ENCODE measurements at regions not wholly inside any gene's neighbourhood (a gene's known extent, or its start where the extent isn't known, plus 50 kb on each side); places are given as distances from the start of the nearest gene placed in this dataset.
"Not testable (repeated sequence)": the region's sequence is repeated elsewhere in the genome, so short reads cannot be mapped to it uniquely, and the experiment has no call there.

DNA sequence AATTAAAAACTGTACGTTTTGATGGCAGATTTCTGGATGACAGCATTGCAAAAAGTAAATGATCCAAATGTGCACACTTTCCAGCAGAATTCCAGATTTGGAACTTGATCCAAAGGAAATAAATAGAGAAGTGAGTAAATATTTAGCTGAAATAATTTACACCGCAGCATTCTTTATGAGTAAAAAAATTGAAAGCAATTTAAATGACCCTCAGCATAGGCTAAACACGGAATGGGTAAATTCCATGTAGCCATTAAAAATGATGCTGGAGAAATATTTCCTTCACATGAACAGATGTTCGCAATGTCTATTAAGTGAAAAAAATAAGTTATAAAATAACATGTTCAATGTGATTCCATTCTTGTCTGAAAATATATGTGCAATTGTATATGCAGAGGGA lies 424.8 kb downstream of the HS3ST3B1 start:
- Mint-ChIP-seq H3K27ac (no peak overlapping the region), H3K27me3 (no peaks in the 10 kb centered on the region), H3K9me3 (peaks cover 5% of the 10 kb centered on the region), H3K4me3 (no peak overlapping the region), H3K36me3 (peaks cover 2% of the 10 kb centered on the region), H3K4me1 (no peaks in the 10 kb centered on the region)

- Mint-ChIP-seq H3K27me3 (no peaks in the 10 kb centered on the region), H3K27ac (no peak overlapping the region), H3K4me1 (no peaks in the 10 kb centered on the region), H3K4me3 (no peak overlapping the region), H3K9me3 (peaks cover 5% of the 10 kb centered on the region), H3K36me3 (peaks cover 2% of the 10 kb centered on the region)
Measured at GRCh38 chr17:14724770-14725169, 423.9 kb downstream of the HS3ST3B1 start.

DNA sequence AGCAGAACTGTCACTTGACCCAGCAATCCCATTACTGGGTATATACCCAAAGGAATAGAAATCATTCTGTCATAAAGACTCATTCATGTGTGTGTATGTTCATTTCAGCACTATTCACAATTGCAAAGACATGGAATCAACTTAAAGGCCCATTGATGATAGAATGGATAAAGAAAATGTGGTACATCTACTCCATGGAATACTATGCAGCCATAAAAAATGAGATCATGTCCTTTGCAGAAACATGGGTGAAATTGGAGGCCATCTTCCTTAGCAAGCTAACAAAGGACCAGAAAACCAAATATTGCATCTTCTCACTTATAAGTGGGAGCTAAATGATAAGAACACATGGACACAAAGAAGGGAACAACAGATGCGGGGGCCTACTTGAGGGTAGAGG lies 422.5 kb downstream of the HS3ST3B1 start:
- not testable (repeated sequence) for H3K27ac Mint-ChIP-seq, H3K4me3 Mint-ChIP-seq, H3K36me3 Mint-ChIP-seq, H3K9me3 Mint-ChIP-seq, H3K4me1 Mint-ChIP-seq, H3K27me3 Mint-ChIP-seq

DNA sequence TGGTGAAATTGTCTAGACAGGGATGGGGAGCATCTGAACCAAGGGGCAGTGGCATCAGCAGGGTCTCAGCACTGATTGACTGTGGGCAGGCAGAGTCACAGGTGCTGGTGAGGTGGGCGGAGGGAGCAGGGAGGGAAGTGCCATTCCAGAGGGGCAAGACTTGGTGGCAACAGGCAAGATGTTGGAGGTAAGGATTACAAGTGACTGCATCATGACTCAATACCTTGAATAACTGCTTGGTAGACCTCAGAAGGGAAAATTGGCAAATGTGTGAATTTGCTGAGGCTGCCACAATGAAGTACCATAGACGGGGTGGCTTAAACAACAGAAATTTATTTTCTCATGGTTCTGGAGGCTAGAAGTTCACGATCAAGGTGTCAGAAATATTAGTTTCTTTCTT lies 419.1 kb downstream of the HS3ST3B1 start:
- H3K27me3 Mint-ChIP-seq: peaks cover 8% of the 10 kb centered on the region
- H3K27ac Mint-ChIP-seq: no peak overlapping the region
- no peak overlapping the region for H3K4me3 Mint-ChIP-seq
- H3K4me1 Mint-ChIP-seq: no peaks in the 10 kb centered on the region
- H3K9me3 Mint-ChIP-seq: peaks cover 5% of the 10 kb centered on the region
- peaks cover 2% of the 10 kb centered on the region for H3K36me3 Mint-ChIP-seq

GRCh38 chr17:14717859-14718258 lies 417.0 kb downstream of the HS3ST3B1 start:
- H3K36me3 Mint-ChIP-seq: no peaks in the 10 kb centered on the region
- H3K27me3 Mint-ChIP-seq: peaks cover 8% of the 10 kb centered on the region
- H3K4me1 Mint-ChIP-seq: no peaks in the 10 kb centered on the region
- no peak overlapping the region for H3K27ac Mint-ChIP-seq
- H3K4me3 Mint-ChIP-seq: no peak overlapping the region
- H3K9me3 Mint-ChIP-seq: peaks cover 5% of the 10 kb centered on the region

DNA sequence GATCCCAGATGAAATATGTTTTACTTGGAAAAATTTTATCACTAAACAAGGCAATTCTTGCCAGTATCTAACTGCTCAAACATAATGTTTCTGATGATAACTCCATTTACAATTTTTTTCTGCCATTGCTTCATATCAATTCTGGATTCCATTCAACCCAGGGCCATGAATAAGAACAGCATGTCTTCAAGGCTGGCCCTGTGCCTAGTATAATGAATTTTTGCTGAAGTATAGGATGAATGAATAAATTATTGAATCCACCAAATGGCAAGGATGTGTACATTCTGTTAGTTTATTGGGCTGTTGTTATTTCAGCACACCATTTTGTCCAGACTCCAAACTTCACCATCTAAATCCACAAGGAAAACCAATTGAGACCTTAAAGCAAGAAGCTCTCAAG lies 414.7 kb downstream of the HS3ST3B1 start:
- H3K4me3 Mint-ChIP-seq: no peak overlapping the region
- peaks cover 8% of the 10 kb centered on the region for H3K27me3 Mint-ChIP-seq
- no peaks in the 10 kb centered on the region for H3K36me3 Mint-ChIP-seq
- no peaks in the 10 kb centered on the region for H3K4me1 Mint-ChIP-seq
- no peaks in the 10 kb centered on the region for H3K9me3 Mint-ChIP-seq
- H3K27ac Mint-ChIP-seq: no peak overlapping the region

GRCh38 chr17:14712611-14713021 lies 411.7 kb downstream of the HS3ST3B1 start:
- Mint-ChIP-seq H3K27me3 (peaks cover 3% of the 10 kb centered on the region), H3K4me1 (no peaks in the 10 kb centered on the region), H3K4me3 (no peak overlapping the region), H3K36me3 (no peaks in the 10 kb centered on the region), H3K9me3 (no peaks in the 10 kb centered on the region), H3K27ac (no peak overlapping the region)

DNA sequence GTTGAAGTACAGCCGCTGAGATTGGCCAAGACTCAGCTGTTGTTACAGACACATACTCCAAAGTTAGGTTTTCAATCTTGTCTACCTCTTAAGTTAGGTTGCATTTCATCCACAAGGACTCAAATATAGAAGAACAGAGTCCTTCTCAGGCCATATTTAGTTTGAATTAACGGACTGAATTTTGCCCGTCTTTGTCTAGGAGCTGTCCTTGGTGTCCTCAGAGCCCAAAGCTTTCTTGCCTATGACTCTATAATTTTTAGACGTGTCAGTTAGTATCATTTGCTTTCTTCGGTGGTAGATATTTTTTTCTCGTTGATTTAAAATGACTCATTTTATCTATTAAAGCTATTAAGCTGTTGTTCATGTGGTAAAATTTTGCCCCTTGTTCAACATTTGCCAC lies 403.2 kb downstream of the HS3ST3B1 start:
- H3K27ac Mint-ChIP-seq: no peak overlapping the region
- H3K27me3 Mint-ChIP-seq: no peaks in the 10 kb centered on the region

GRCh38 chr17:14701886-14702285 lies 401.0 kb downstream of the HS3ST3B1 start:
- H3K9me3 Mint-ChIP-seq: no peaks in the 10 kb centered on the region
- no peaks in the 10 kb centered on the region for H3K27me3 Mint-ChIP-seq
- H3K4me3 Mint-ChIP-seq: no peak overlapping the region
- no peaks in the 10 kb centered on the region for H3K4me1 Mint-ChIP-seq
- no peaks in the 10 kb centered on the region for H3K36me3 Mint-ChIP-seq
- no peak overlapping the region for H3K27ac Mint-ChIP-seq

More for the DNA sequence above, 403.2 kb downstream of the HS3ST3B1 start:
- Mint-ChIP-seq H3K4me3 (no peak overlapping the region), H3K36me3 (no peaks in the 10 kb centered on the region), H3K4me1 (no peaks in the 10 kb centered on the region), H3K9me3 (no peaks in the 10 kb centered on the region)

GRCh38 chr17:14699574-14700185 lies 398.8 kb downstream of the HS3ST3B1 start:
- no peak overlapping the region for H3K27ac Mint-ChIP-seq
- H3K4me1 Mint-ChIP-seq: no peaks in the 10 kb centered on the region
- H3K4me3 Mint-ChIP-seq: no peak overlapping the region
- no peaks in the 10 kb centered on the region for H3K9me3 Mint-ChIP-seq
- H3K36me3 Mint-ChIP-seq: no peaks in the 10 kb centered on the region
- H3K27me3 Mint-ChIP-seq: no peaks in the 10 kb centered on the region

DNA sequence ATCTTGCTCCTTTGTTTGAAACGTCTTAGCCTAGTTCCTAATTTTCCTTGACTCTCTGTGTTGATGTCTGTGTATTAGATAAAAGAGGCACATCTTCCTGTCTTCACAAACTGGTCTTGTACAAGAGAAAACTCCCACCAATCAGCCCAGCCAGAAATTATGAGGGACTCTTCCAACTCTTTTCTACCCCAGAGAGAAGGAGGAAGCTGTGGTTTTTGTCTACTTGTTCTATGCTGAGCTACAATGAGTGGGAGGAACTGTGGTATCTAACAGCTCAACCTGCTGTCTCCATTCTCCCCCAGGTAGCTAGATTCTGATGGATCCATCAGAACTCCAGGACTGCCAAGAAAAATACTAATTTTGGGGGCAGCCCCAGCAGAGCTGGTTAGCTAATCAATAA lies 392.5 kb downstream of the HS3ST3B1 start:
- Mint-ChIP-seq H3K27ac (no peak overlapping the region), H3K36me3 (peaks cover 8% of the 10 kb centered on the region), H3K4me3 (no peak overlapping the region), H3K4me1 (peaks cover 15% of the 10 kb centered on the region), H3K9me3 (peaks cover 38% of the 10 kb centered on the region), H3K27me3 (no peaks in the 10 kb centered on the region)

- peaks cover 15% of the 10 kb centered on the region for H3K4me1 Mint-ChIP-seq
- H3K4me3 Mint-ChIP-seq: no peak overlapping the region
- peaks cover 8% of the 10 kb centered on the region for H3K36me3 Mint-ChIP-seq
- H3K9me3 Mint-ChIP-seq: peaks cover 38% of the 10 kb centered on the region
- H3K27me3 Mint-ChIP-seq: no peaks in the 10 kb centered on the region
- no peak overlapping the region for H3K27ac Mint-ChIP-seq
Measured at GRCh38 chr17:14690704-14691103, 389.8 kb downstream of the HS3ST3B1 start.

- peaks cover 7% of the 10 kb centered on the region for H3K36me3 Mint-ChIP-seq
- H3K27me3 Mint-ChIP-seq: no peaks in the 10 kb centered on the region
- peaks cover 2% of the 10 kb centered on the region for H3K4me1 Mint-ChIP-seq
- no peak overlapping the region for H3K27ac Mint-ChIP-seq
- peaks cover 34% of the 10 kb centered on the region for H3K9me3 Mint-ChIP-seq
- no peak overlapping the region for H3K4me3 Mint-ChIP-seq
Measured at GRCh38 chr17:14688134-14688533, 387.3 kb downstream of the HS3ST3B1 start.

- no peaks in the 10 kb centered on the region for H3K27me3 Mint-ChIP-seq
- H3K27ac Mint-ChIP-seq: no peak overlapping the region
- H3K4me3 Mint-ChIP-seq: no peak overlapping the region
- peaks cover 2% of the 10 kb centered on the region for H3K36me3 Mint-ChIP-seq
- H3K4me1 Mint-ChIP-seq: no peaks in the 10 kb centered on the region
- H3K9me3 Mint-ChIP-seq: peaks cover 9% of the 10 kb centered on the region
Measured at GRCh38 chr17:14672830-14673229, 371.9 kb downstream of the HS3ST3B1 start.

DNA sequence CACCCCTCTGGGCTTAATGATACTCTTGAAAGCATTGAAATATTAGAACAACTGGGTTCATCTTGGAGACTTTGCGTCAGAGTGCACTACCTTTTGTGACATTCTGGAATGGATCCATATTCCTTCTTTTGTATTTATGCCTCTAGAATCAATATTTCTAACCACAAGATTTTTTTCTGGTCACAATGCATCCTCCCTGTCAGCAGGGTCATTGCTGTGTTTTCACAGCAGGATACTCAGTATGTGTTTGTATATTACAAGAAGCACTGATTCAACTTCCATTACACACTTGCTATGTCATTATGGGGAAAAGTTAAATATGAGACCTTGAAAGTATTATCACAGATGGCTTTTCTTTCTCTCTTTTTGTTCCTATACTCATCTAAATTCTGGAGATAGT lies 370.0 kb downstream of the HS3ST3B1 start:
- no peaks in the 10 kb centered on the region for H3K36me3 Mint-ChIP-seq

GRCh38 chr17:14664511-14664910 lies 363.6 kb downstream of the HS3ST3B1 start:
- no peak overlapping the region for H3K27ac Mint-ChIP-seq
- H3K9me3 Mint-ChIP-seq: no peaks in the 10 kb centered on the region
- H3K4me3 Mint-ChIP-seq: no peak overlapping the region
- peaks cover 2% of the 10 kb centered on the region for H3K27me3 Mint-ChIP-seq
- no peaks in the 10 kb centered on the region for H3K4me1 Mint-ChIP-seq
- no peaks in the 10 kb centered on the region for H3K36me3 Mint-ChIP-seq

More for the DNA sequence above, 370.0 kb downstream of the HS3ST3B1 start:
- Mint-ChIP-seq H3K9me3 (no peaks in the 10 kb centered on the region), H3K27me3 (peaks cover 2% of the 10 kb centered on the region), H3K4me1 (no peaks in the 10 kb centered on the region), H3K4me3 (no peak overlapping the region), H3K27ac (no peak overlapping the region)

DNA sequence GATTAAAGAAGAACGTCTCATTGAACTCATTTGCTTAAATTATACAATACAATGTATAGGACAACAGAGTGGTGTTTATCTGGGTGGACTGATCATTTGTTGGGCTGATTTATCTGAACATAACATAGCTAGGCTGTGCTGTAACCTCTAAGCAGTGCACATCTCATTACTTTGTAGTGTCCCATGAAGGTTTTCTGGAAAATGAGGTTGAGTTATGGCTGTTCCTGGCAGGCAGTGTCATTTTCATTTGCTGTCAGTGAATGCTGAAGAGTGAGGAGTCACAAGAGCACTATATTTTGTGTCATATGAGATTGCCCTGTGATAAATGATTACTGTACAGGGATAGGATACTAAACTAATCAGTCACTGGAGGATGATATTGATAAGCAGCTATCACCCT lies 340.2 kb downstream of the HS3ST3B1 start:
- no peaks in the 10 kb centered on the region for H3K36me3 Mint-ChIP-seq
- H3K27ac Mint-ChIP-seq: no peak overlapping the region
- no peaks in the 10 kb centered on the region for H3K9me3 Mint-ChIP-seq
- no peaks in the 10 kb centered on the region for H3K4me1 Mint-ChIP-seq
- no peak overlapping the region for H3K4me3 Mint-ChIP-seq
- no peaks in the 10 kb centered on the region for H3K27me3 Mint-ChIP-seq

All from activated naive CD4-positive, alpha-beta T cell treated with anti-CD3 and anti-CD28 coated beads, Interleukin-2, amount 50 U/mL, for 24 hours (primary cell).